Neural cell (in vitro differentiated cells): ENCODE measurements at regions not wholly inside any gene's neighbourhood (a gene's known extent, or its start where the extent isn't known, plus 50 kb on each side); places are given as distances from the start of the nearest gene placed in this dataset.

Experiments
- H2AFZ ChIP-seq: fragments of 200-600, 300-800 bp; sonication (generic), shearing (Covaris generic); 2 replicates; pipeline ENCODE4 v1.6.0; 2014; ENCODE audit warnings: low read depth, mild to moderate bottlenecking, antibody characterized with exemption, low read length, moderate library complexity
- H3F3A ChIP-seq: fragments of 200-600 bp; shearing (Covaris generic); 2 replicates; pipeline ENCODE4 v1.6.1; 2016; ENCODE audit warnings: mild to moderate bottlenecking, moderate library complexity, mixed read lengths, antibody characterized with exemption, low read length; ENCODE audit not compliant: insufficient read depth, poor library complexity, severe bottlenecking
- H3K27ac ChIP-seq: fragments of 200-600, 300-800 bp; sonication (generic), shearing (Covaris generic); 2 replicates; pipeline ENCODE4 v1.5.1; 2014; ENCODE audit warnings: mild to moderate bottlenecking, low read length, moderate library complexity
- H3K27me3 ChIP-seq: fragments of 300-800, 200-600 bp; sonication (generic), shearing (Covaris generic); 2 replicates; pipeline ENCODE4 v1.6.0; 2014; ENCODE audit warnings: mild to moderate bottlenecking, low read depth, low read length, moderate library complexity; ENCODE audit not compliant: insufficient read depth
- H3K36me3 ChIP-seq: fragments of 300-800, 200-600 bp; sonication (generic), shearing (Covaris generic); 2 replicates; pipeline ENCODE4 v1.5.1; 2014; ENCODE audit warnings: mild to moderate bottlenecking, antibody characterized with exemption, low read length, moderate library complexity; ENCODE audit not compliant: insufficient read depth
- H3K4me2 ChIP-seq: fragments of 300-800, 200-600 bp; sonication (generic), shearing (Covaris generic); 2 replicates; pipeline ENCODE4 v1.6.0; 2014; ENCODE audit warnings: mild to moderate bottlenecking, low read length
- H3K4me3 ChIP-seq: fragments of 300-800, 200-600 bp; sonication (generic), shearing (Covaris generic); 2 replicates; pipeline ENCODE4 v1.5.1; 2014; ENCODE audit warnings: mild to moderate bottlenecking, low read length, moderate library complexity
- H3K79me2 ChIP-seq: fragments of 200-600 bp; shearing (Covaris generic); replicated peaks from 2 replicates; pipeline ENCODE4 v1.6.0; 2014; ENCODE audit warnings: mild to moderate bottlenecking, low read length, moderate library complexity; ENCODE audit not compliant: insufficient read depth
- H3K9ac ChIP-seq: fragments of 300-800, 200-600 bp; sonication (generic), shearing (Covaris generic); 2 replicates; pipeline ENCODE4 v1.6.1; 2016; ENCODE audit warnings: mild to moderate bottlenecking, low read length, mixed read lengths
- H3K9me2 ChIP-seq: fragments of 200-600 bp; shearing (Covaris generic); 2 replicates; pipeline ENCODE4 v1.6.1; 2016; ENCODE audit warnings: mild to moderate bottlenecking, low read length, mixed read lengths; ENCODE audit not compliant: insufficient read depth
- H3K9me3 ChIP-seq: fragments of 200-600, 300-800 bp; sonication (generic), shearing (Covaris generic); 2 replicates; pipeline ENCODE4 v1.6.1; 2016; ENCODE audit warnings: mild to moderate bottlenecking, mixed run types, low read length, moderate library complexity, mixed read lengths
- H4K20me1 ChIP-seq: fragments of 200-600 bp; shearing (Covaris generic); 2 replicates; pipeline ENCODE4 v1.6.1; 2016; ENCODE audit warnings: mild to moderate bottlenecking, mixed run types; ENCODE audit not compliant: insufficient read depth
- EP300 ChIP-seq: fragments of 450-650 bp; conservative IDR thresholded peaks from 2 replicates; pipeline ENCODE4 v1.6.1; 2014; ENCODE audit warnings: antibody characterized with exemption, mild to moderate bottlenecking, moderate library complexity; ENCODE audit not compliant: poor library complexity, severe bottlenecking
- EZH2 ChIP-seq: fragments of 200-600, 300-800 bp; shearing (Covaris generic), sonication (generic); IDR thresholded peaks from 2 replicates; pipeline ENCODE4 v1.6.1; 2014; ENCODE audit warnings: antibody characterized with exemption, low read length, borderline replicate concordance, mild to moderate bottlenecking; ENCODE audit not compliant: insufficient read depth, poor library complexity, severe bottlenecking
- MXI1 ChIP-seq: fragments of 450-650 bp; conservative IDR thresholded peaks from 2 replicates; pipeline ENCODE4 v1.6.1; 2014; ENCODE audit warnings: antibody characterized with exemption, mild to moderate bottlenecking; ENCODE audit not compliant: poor library complexity, severe bottlenecking
- POLR2AphosphoS5 ChIP-seq: IDR thresholded peaks from 2 replicates; pipeline ENCODE4 v1.6.1; 2012
- RAD21 ChIP-seq: fragments of 450-650 bp; conservative IDR thresholded peaks from 2 replicates; pipeline ENCODE4 v1.6.1; 2014; ENCODE audit warnings: antibody characterized with exemption, mild to moderate bottlenecking, moderate library complexity
- SMC3 ChIP-seq: fragments of 450-650 bp; conservative IDR thresholded peaks from 2 replicates; pipeline ENCODE4 v1.6.1; 2014; ENCODE audit warnings: antibody characterized with exemption, mild to moderate bottlenecking, moderate library complexity; ENCODE audit not compliant: poor library complexity
- TAF1 ChIP-seq: IDR thresholded peaks from 2 replicates; pipeline ENCODE4 v1.6.1; 2012; ENCODE audit warnings: low read depth
- TF ChIP-seq, protein P1 (sequence below): IDR thresholded peaks from 2 replicates; pipeline ENCODE4 v1.6.1; 2012; ENCODE audit warnings: borderline replicate concordance
- TF ChIP-seq, protein P2 (sequence below): fragments of 450-650 bp; IDR thresholded peaks from 2 replicates; pipeline ENCODE4 v1.5.1; 2014; ENCODE audit warnings: antibody characterized with exemption, mild to moderate bottlenecking, moderate library complexity; ENCODE audit not compliant: poor library complexity, severe bottlenecking

DNA sequence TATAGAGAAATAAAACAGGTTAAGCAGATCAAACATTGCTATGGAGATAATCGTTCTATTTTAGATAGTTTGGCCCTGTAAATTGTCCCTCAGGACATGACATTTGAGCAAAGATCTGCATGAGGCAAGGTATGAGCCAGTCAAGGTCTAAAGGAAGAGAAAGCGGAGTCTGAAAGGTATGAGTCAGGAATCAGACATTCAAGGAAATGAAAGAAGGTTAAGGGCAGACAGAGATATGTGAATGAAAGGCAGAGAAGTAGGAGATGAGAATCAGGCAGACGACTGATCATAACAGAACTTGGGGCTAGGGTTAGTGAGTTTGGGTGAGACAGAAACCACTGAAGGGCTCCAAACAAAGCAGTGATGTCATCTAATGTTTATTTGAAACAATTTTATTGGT is 775.8 kb downstream of the MAFB start:
- Histone ChIP-seq H3K27ac (no peak overlapping the region), H3K36me3 (no peaks in the 10 kb centered on the region), H3K27me3 (no peaks in the 10 kb centered on the region), H3K9me2 (no peaks in the 10 kb centered on the region), H3K4me3 (no peak overlapping the region), H3F3A (no peaks in the 10 kb centered on the region), H3K9ac (no peak overlapping the region), H2AFZ (no peak overlapping the region), H3K4me2 (no peak overlapping the region), H4K20me1 (no peaks in the 10 kb centered on the region), H3K79me2 (no peaks in the 10 kb centered on the region), H3K9me3 (no peaks in the 10 kb centered on the region)
- no peak for TF ChIP-seq TAF1
- no peak for TF ChIP-seq EP300
- no peak for TF ChIP-seq POLR2AphosphoS5
- TF ChIP-seq SMC3, result no peak
- TF ChIP-seq RAD21, result no peak
- TF ChIP-seq, protein P1, sequence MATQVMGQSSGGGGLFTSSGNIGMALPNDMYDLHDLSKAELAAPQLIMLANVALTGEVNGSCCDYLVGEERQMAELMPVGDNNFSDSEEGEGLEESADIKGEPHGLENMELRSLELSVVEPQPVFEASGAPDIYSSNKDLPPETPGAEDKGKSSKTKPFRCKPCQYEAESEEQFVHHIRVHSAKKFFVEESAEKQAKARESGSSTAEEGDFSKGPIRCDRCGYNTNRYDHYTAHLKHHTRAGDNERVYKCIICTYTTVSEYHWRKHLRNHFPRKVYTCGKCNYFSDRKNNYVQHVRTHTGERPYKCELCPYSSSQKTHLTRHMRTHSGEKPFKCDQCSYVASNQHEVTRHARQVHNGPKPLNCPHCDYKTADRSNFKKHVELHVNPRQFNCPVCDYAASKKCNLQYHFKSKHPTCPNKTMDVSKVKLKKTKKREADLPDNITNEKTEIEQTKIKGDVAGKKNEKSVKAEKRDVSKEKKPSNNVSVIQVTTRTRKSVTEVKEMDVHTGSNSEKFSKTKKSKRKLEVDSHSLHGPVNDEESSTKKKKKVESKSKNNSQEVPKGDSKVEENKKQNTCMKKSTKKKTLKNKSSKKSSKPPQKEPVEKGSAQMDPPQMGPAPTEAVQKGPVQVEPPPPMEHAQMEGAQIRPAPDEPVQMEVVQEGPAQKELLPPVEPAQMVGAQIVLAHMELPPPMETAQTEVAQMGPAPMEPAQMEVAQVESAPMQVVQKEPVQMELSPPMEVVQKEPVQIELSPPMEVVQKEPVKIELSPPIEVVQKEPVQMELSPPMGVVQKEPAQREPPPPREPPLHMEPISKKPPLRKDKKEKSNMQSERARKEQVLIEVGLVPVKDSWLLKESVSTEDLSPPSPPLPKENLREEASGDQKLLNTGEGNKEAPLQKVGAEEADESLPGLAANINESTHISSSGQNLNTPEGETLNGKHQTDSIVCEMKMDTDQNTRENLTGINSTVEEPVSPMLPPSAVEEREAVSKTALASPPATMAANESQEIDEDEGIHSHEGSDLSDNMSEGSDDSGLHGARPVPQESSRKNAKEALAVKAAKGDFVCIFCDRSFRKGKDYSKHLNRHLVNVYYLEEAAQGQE, result no peak
- TF ChIP-seq MXI1, result no peak
- no peak for TF ChIP-seq EZH2
- TF ChIP-seq, protein P2, sequence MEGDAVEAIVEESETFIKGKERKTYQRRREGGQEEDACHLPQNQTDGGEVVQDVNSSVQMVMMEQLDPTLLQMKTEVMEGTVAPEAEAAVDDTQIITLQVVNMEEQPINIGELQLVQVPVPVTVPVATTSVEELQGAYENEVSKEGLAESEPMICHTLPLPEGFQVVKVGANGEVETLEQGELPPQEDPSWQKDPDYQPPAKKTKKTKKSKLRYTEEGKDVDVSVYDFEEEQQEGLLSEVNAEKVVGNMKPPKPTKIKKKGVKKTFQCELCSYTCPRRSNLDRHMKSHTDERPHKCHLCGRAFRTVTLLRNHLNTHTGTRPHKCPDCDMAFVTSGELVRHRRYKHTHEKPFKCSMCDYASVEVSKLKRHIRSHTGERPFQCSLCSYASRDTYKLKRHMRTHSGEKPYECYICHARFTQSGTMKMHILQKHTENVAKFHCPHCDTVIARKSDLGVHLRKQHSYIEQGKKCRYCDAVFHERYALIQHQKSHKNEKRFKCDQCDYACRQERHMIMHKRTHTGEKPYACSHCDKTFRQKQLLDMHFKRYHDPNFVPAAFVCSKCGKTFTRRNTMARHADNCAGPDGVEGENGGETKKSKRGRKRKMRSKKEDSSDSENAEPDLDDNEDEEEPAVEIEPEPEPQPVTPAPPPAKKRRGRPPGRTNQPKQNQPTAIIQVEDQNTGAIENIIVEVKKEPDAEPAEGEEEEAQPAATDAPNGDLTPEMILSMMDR, result no peak

DNA sequence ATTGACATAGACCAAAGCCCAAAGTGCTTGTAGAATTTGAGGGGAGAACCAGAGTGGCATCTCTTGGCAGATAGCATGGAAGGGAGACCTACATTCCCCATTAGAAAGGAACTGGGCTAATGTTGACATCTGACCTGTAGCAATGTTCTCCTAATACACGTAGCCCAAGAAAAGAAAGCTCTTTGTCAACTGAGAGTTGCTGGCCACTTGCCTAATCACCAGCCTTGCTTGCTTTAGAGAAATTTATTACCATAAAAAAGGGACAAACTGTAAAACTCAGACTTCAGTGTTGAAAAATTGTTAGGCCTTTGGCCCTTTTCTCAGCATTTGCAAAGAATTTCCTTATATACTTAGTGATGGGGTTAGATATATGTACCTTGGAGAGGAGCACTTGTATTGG is 777.5 kb downstream of the MAFB start:
- Histone ChIP-seq H3K9me2 (no peaks in the 10 kb centered on the region), H3K9me3 (no peaks in the 10 kb centered on the region), H3K4me3 (no peak overlapping the region), H3K27me3 (no peaks in the 10 kb centered on the region), H3K27ac (no peak overlapping the region), H4K20me1 (no peaks in the 10 kb centered on the region), H3K4me2 (no peak overlapping the region), H2AFZ (no peak overlapping the region), H3K79me2 (no peaks in the 10 kb centered on the region), H3K36me3 (no peaks in the 10 kb centered on the region), H3F3A (no peaks in the 10 kb centered on the region), H3K9ac (no peak overlapping the region)
- no peak for TF ChIP-seq EZH2
- no peak for TF ChIP-seq RAD21
- no peak for TF ChIP-seq MXI1
- no peak for TF ChIP-seq TAF1
- no peak for TF ChIP-seq EP300
- TF ChIP-seq, protein P2, result no peak
- TF ChIP-seq SMC3, result no peak
- TF ChIP-seq, protein P1, result no peak
- TF ChIP-seq POLR2AphosphoS5, result no peak
